ENCODE measurements at regions not wholly inside any gene's neighbourhood (a gene's known extent, or its start where the extent isn't known, plus 50 kb on each side); places are given as distances from the start of the nearest gene placed in this dataset.

DNA sequence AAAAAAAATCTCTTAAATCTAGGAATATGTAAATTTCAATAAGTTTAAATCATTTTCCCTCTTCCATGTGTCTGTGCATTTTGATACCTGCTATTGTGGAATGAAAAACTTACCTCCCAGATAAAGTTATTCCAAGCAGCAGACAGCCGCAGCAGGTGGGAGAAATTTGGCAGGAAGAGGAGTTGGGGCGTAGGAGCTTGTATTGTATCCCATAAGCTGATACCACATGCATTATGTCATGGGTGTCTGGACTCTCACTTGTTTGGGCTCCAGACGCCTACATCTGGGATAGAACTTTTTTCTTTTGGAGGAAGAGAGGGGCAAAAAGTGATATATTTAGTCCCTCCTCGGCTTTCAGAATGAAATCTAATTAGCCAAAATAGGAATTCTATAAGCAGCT is 59.3 kb upstream of the TCF4 start:
- H2AFZ ChIP-seq (ENCODE audit: insufficient read depth, low read depth, low read length, poor library complexity, severe bottlenecking), result no peak overlapping the region
- no CpG with 5 or more reads among the region's 4 CpGs for WGBS (ENCODE audit: insufficient coverage)
- no peak for DNase-seq
- H3K9me3 ChIP-seq (replicated peaks in 1 of 2; ENCODE audit: control insufficient read depth in 1 of 2, insufficient read depth in 1 of 2, low read length in 2 of 2), result peaks cover 0 to 1% of the 10 kb centered on the region in 2 donors
- TF ChIP-seq, protein P1, sequence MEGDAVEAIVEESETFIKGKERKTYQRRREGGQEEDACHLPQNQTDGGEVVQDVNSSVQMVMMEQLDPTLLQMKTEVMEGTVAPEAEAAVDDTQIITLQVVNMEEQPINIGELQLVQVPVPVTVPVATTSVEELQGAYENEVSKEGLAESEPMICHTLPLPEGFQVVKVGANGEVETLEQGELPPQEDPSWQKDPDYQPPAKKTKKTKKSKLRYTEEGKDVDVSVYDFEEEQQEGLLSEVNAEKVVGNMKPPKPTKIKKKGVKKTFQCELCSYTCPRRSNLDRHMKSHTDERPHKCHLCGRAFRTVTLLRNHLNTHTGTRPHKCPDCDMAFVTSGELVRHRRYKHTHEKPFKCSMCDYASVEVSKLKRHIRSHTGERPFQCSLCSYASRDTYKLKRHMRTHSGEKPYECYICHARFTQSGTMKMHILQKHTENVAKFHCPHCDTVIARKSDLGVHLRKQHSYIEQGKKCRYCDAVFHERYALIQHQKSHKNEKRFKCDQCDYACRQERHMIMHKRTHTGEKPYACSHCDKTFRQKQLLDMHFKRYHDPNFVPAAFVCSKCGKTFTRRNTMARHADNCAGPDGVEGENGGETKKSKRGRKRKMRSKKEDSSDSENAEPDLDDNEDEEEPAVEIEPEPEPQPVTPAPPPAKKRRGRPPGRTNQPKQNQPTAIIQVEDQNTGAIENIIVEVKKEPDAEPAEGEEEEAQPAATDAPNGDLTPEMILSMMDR (IDR thresholded peaks at IDR 0.05), result no peak
- no peak overlapping the region for H3K4me3 Mint-ChIP-seq
- H3K9me3 Mint-ChIP-seq, result peaks cover 0 to 3% (median 0%) of the 10 kb centered on the region in 7 donors
- H3K4me1 Mint-ChIP-seq, result no peaks in the 10 kb centered on the region
- peaks cover 0 to 2% (median 0%) of the 10 kb centered on the region in 3 donors for H3K27me3 Mint-ChIP-seq (ENCODE audit: low read depth in 3 of 3)
- no peaks in the 10 kb centered on the region for H4K20me1 ChIP-seq (ENCODE audit: insufficient read depth, low read length)
- no peaks in the 10 kb centered on the region for H3K27me3 ChIP-seq (ENCODE audit: control insufficient read depth in 2 of 2, insufficient read depth in 2 of 2, low read length in 2 of 2)
- H3K4me2 ChIP-seq (replicated peaks; ENCODE audit: extremely low read depth, low read length, poor library complexity, severe bottlenecking), result no peak overlapping the region
- H3K4me1 ChIP-seq (ENCODE audit: control insufficient read depth in 1 of 2, insufficient read depth in 2 of 2, low read length in 2 of 2), result no peaks in the 10 kb centered on the region
- no peaks in the 10 kb centered on the region for H3K79me2 ChIP-seq (ENCODE audit: insufficient read depth, low read length)
- no peak overlapping the region for H3K27ac ChIP-seq (ENCODE audit: low read depth in 1 of 2, low read length in 2 of 2)
- no peaks in the 10 kb centered on the region for H3K36me3 ChIP-seq (replicated peaks in 1 of 2; ENCODE audit: control insufficient read depth in 1 of 2, insufficient read depth in 2 of 2, low read length in 2 of 2)
- H3K27ac Mint-ChIP-seq, result no peak overlapping the region
- no peak overlapping the region for H3K4me3 ChIP-seq (replicated peaks in 1 of 3; ENCODE audit: low read depth in 2 of 3, low read length in 3 of 3)
- intact Hi-C loops (cut with micrococcal nuclease), result no loop called here
- no peaks in the 10 kb centered on the region for H3K36me3 Mint-ChIP-seq
- no peak overlapping the region for H3K9ac ChIP-seq (ENCODE audit: insufficient read depth, low read length, poor library complexity, severe bottlenecking)

DNA sequence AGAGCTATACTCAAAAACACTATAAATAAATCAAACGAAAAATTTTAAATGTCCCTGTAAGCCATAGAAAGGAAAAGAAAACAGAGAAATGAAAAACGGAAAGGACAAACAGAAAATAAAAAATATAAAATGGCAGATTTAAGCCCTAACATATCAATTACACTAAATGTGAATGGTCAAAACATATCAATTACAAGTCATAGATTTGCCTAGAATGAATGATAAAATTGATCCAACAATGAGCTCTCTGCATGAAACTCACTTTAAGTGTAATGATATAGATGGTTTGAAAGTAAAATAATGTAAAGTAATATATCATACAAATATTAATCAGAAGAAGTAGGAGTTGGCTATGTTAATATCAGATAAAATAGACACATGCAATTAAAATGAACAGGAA is 54.2 kb upstream of the TCF4 start:
- DNase-seq, result no peak
- Mint-ChIP-seq H3K4me1 (no peaks in the 10 kb centered on the region), H3K27me3 (ENCODE audit: low read depth in 3 of 3) (peaks cover 0 to 2% (median 2%) of the 10 kb centered on the region in 3 donors), H3K4me3 (no peak overlapping the region), H3K27ac (no peak overlapping the region), H3K36me3 (peaks cover 0 to 5% of the 10 kb centered on the region in 2 donors), H3K9me3 (peaks cover 0 to 14% (median 8%) of the 10 kb centered on the region in 7 donors)
- Histone ChIP-seq H4K20me1 (ENCODE audit: insufficient read depth, low read length) (no peaks in the 10 kb centered on the region), H3K27me3 (ENCODE audit: control insufficient read depth in 2 of 2, insufficient read depth in 2 of 2, low read length in 2 of 2) (no peaks in the 10 kb centered on the region), H3K9me3 (replicated peaks in 1 of 2; ENCODE audit: control insufficient read depth in 1 of 2, insufficient read depth in 1 of 2, low read length in 2 of 2) (peaks cover 6 to 9% of the 10 kb centered on the region in 2 donors), H3K79me2 (ENCODE audit: insufficient read depth, low read length) (no peaks in the 10 kb centered on the region), H3K4me3 (replicated peaks in 1 of 3; ENCODE audit: low read depth in 2 of 3, low read length in 3 of 3) (no peak overlapping the region), H3K36me3 (replicated peaks in 1 of 2; ENCODE audit: control insufficient read depth in 1 of 2, insufficient read depth in 2 of 2, low read length in 2 of 2) (no peaks in the 10 kb centered on the region), H3K27ac (ENCODE audit: low read depth in 1 of 2, low read length in 2 of 2) (no peak overlapping the region), H3K4me1 (ENCODE audit: control insufficient read depth in 1 of 2, insufficient read depth in 2 of 2, low read length in 2 of 2) (no peaks in the 10 kb centered on the region), H3K4me2 (replicated peaks; ENCODE audit: extremely low read depth, low read length, poor library complexity, severe bottlenecking) (no peak overlapping the region), H3K9ac (ENCODE audit: insufficient read depth, low read length, poor library complexity, severe bottlenecking) (no peak overlapping the region), H2AFZ (ENCODE audit: insufficient read depth, low read depth, low read length, poor library complexity, severe bottlenecking) (no peak overlapping the region)
- TF ChIP-seq, protein P1 (IDR thresholded peaks at IDR 0.05), result no peak
- intact Hi-C loops (cut with micrococcal nuclease), result no loop called here
- WGBS (ENCODE audit: insufficient coverage), result no CpG with 5 or more reads among the region's 2 CpGs
